Fibroblast of peridontal ligament (primary cell): ENCODE measurements at regions not wholly inside any gene's neighbourhood (a gene's known extent, or its start where the extent isn't known, plus 50 kb on each side); places are given as distances from the start of the nearest gene placed in this dataset.
A peak's percentile ranks its signal among the peaks of the same experiment; 100 is the strongest.
"Not testable (repeated sequence)": the region's sequence is repeated elsewhere in the genome, so short reads cannot be mapped to it uniquely, and the experiment has no call there.

Source experiments
- DNase-seq: peaks from one replicate; pipeline ENCODE4 v3.0.0-alpha.2; 2010; ENCODE audit errors: extremely low read depth

DNA sequence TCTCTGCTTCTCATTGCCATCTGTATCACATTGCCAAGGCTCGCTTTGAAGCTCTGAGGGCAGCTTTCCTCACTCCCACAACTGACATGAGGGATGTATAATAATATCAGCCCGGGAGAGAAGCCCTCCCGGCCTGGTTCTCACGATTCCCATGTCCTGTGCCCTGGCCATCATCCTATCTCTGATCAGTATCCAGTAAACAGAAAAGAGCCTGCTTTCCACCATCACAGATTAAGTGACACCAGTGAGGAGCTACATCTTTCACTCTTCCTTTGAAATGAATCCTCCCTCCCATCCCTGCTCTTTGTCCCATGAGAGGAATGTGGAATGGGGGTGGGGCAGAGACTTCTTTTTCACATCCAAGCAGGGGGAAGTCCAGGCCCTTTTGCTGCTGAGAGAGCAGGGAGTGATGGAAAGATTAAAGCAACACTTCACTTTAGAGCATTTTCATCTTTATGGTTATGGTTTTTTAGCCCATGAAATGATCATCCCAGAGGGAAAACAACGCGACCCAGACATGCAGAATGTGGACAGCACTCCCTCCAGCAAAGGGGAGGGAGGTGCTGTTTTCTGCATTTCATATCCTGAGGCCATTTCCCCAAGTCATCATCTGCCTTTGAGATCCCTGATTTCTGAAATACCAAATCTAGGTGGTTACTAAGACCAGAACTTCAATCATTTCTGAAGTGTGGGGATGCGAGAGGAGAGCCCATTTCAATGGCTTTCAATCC lies 84.6 kb upstream of the LYZL1 start:
- DNase-seq: no peak

- peak; percentile 29 for DNase-seq
These were observed 83.1 kb upstream of the LYZL1 start for GRCh38 chr10:29205787-29206186.

- DNase-seq: no peak
These were observed 80.0 kb upstream of the LYZL1 start for GRCh38 chr10:29208845-29209244.

GRCh38 chr10:29209830-29210229 lies 79.0 kb upstream of the LYZL1 start:
- DNase-seq: no peak

DNA sequence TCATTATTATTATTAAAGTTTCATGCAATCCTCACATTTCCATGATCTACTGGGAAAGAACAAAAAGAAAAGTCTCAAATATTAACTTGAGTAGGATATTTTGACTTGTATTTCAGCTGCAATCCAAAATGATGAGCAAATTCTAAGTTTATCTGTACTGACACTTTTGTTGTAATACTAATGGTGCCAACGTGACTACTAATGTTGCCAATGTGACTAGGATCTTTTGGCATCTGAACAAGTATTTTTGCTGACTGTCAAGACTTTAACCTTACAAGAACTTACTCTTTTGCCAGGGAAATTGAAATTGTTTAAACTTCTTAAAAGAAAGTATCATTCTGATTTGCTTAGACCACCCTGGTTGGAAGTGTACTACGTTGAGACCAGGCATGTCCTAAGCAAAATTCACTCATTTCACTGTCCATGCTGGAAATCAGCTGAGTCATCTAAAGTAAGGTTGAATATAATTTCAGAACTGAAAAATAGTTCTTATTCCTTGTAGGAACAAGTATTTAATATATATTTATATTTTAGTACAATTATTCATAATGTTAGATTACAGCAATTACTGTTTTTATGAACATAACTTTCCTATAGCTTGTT lies 78.5 kb upstream of the LYZL1 start:
- DNase-seq: no peak

DNA sequence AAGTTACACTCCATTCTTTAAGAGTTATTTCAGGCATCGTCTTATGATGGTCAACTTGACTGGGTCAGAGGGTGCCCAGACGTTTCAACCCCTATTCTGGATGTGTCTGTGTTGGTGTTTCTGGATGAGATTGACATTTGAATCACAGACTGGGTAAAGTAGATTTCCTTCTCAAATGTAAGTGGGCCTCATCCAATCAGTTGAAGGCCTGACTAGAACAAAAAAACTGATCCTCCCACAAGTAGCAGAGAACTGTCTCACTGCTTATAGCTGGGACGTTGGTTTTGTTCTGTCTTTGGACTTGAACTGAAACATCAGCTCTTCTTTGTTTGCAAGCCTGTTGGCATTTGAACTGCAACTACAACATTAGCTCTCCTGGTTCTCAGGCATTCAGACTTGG lies 76.3 kb upstream of the LYZL1 start:
- no peak for DNase-seq

DNA sequence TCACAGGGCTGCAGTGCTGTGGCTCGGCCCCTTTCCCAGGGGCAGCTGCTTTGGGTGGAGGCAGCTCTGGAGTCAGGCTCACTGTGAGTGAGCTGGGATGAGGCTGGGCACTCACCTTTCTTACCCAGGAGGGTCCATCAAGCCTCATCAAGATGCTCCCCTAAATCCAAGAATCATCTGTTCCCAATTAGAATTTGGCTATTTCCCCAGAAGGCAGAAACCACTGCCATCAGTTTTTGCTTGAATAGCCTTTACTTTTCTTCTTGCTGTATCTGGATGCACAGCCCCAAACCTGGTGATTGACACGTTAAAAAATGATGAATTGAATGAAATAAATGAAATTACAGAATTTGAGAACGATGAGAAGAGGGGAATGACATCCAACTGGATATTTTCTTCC lies 74.3 kb upstream of the LYZL1 start:
- DNase-seq: peak; percentile 56

- no peak for DNase-seq
These were observed 71.6 kb upstream of the LYZL1 start for GRCh38 chr10:29217292-29217738.

- DNase-seq: no peak
These were observed 65.5 kb upstream of the LYZL1 start for GRCh38 chr10:29223326-29223725.

DNA sequence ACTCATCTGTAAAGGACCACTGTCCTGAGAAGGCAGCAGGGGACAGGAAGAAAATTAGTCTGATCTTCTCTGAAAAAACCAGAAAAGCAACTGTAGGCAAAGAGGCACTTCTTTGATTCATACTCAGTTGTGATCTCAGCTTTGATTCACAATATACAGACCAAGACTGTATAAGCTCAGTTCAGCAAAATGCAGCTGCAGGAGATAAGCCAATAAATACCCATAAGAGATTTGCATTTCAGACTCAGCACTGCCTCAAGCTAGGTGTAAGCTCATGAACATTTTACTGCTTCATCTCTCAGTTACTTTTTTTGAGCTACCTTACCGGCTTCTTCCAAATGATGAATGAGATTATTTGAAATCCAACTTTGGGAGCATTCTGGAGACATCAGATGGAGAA lies 64.2 kb upstream of the LYZL1 start:
- DNase-seq: no peak

- no peak for DNase-seq
These were observed 61.7 kb upstream of the LYZL1 start for GRCh38 chr10:29227201-29227600.

DNA sequence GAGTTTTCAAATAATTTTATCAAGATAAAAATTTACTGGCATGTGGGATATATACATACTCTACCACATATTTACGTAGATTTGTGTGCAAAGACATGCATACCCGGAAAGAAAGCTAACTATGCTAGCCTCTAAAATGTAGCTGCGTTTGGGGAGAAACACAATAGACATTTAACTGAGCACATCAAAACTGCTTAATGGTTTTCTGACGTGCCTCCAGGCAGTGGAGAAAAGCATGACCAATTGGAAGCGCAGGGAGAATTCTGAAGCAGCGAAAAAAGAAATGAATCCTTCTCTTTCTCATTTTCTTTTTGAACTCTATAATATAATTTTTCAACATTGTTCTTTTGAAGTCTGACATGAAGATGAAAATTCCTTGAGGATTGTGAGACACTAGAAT lies 60.3 kb upstream of the LYZL1 start:
- no peak for DNase-seq

GRCh38 chr10:29229258-29229705 lies 59.6 kb upstream of the LYZL1 start:
- no peak for DNase-seq

GRCh38 chr10:29236910-29237309 lies 52.0 kb upstream of the LYZL1 start:
- DNase-seq: not testable (repeated sequence)

DNA sequence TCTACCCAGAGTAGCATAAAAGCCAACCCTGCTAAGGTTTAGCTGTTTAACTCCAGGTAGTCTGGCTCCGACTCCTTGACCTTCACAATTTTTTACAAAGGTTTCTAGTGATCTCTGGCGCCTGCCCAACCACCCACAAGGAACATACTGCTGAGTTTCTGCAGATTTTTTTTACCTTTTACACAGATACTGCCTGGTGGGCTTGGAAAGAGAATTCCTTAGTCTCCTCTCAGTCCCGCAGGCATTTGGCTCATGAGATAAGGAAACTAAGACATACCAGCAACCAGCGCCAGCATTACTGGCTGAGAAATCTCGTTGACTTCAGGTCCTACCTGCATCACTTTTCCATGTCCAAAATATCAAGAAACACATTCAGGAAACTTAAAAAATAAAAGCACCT lies 51.1 kb upstream of the LYZL1 start:
- no peak for DNase-seq

- no peak for DNase-seq
These were observed 50.2 kb upstream of the LYZL1 start for GRCh38 chr10:29238523-29239135.
